ENCODE measurements at regions not wholly inside any gene's neighbourhood (a gene's known extent, or its start where the extent isn't known, plus 50 kb on each side); places are given as distances from the start of the nearest gene placed in this dataset.
"Not testable (repeated sequence)": the region's sequence is repeated elsewhere in the genome, so short reads cannot be mapped to it uniquely, and the experiment has no call there.

DNA sequence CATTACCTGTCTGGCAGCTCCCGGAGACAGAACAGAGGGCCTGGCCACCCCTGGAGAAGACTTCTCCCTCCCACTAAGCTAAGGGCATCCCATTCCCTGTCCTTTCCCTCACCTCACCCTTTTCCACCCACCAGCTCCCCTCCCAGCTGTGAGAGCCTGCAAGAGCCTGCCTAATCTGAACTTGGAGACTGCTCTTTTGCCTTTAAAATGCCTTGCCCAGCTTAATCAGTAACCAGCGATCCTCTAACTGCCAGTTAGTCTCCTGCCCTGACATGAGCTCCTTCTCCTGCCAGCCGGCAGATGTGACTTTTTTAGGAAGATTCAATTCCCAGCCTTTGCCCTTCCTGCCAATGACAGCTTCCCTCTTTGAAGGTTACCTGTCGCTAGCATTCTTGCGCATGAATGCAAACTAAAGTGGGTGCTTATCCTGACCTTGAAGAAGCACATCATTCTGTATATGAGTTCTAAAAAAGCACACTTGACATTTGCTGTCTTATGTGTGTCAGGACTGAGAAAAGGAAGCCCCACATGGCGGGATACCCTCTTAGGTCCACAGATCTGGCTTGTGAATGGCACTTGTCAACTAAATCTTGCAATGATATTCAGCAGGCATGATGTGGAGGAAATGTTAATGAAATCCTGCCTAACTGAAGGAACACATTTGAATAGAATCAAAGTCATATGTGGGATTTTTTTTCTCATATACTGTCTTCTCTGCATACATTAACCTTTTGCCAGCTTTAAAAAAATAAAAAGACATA lies 411.2 kb upstream of the SLC30A5 start:
- TF ChIP-seq, protein P1, sequence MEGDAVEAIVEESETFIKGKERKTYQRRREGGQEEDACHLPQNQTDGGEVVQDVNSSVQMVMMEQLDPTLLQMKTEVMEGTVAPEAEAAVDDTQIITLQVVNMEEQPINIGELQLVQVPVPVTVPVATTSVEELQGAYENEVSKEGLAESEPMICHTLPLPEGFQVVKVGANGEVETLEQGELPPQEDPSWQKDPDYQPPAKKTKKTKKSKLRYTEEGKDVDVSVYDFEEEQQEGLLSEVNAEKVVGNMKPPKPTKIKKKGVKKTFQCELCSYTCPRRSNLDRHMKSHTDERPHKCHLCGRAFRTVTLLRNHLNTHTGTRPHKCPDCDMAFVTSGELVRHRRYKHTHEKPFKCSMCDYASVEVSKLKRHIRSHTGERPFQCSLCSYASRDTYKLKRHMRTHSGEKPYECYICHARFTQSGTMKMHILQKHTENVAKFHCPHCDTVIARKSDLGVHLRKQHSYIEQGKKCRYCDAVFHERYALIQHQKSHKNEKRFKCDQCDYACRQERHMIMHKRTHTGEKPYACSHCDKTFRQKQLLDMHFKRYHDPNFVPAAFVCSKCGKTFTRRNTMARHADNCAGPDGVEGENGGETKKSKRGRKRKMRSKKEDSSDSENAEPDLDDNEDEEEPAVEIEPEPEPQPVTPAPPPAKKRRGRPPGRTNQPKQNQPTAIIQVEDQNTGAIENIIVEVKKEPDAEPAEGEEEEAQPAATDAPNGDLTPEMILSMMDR (conservative IDR thresholded peaks at IDR 0.05; ENCODE audit: control insufficient read depth, insufficient read depth, low read depth, low read length): no peak
- DNase-seq (ENCODE audit: low read depth): no peak
- no peak overlapping the region for H3K4me3 ChIP-seq (ENCODE audit: control insufficient read depth, low read depth, low read length)

DNA sequence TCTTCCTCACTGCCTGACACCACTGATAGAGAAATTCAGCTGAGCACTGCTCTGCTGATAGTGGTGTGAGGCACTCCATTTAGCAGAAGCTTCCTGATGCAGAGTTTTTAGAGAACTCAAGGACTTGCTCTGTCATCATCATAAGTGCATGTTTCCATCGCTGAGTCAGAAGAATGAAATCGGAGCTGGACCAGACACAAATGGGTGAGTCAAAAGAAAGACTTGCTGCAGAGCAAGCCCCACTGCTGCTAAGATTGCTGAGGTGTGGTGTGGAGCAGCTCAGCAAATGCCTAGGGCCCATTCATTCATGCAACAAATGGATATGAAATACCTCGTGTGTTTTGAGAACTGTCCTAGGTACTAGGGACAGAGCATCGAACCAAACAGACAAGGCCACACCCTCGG lies 410.2 kb upstream of the SLC30A5 start:
- peak; percentile 97 for DNase-seq (ENCODE audit: low read depth)
- TF ChIP-seq, protein P1 (conservative IDR thresholded peaks at IDR 0.05; ENCODE audit: control insufficient read depth, insufficient read depth, low read depth, low read length): no peak
- no peak overlapping the region for H3K4me3 ChIP-seq (ENCODE audit: control insufficient read depth, low read depth, low read length)

DNA sequence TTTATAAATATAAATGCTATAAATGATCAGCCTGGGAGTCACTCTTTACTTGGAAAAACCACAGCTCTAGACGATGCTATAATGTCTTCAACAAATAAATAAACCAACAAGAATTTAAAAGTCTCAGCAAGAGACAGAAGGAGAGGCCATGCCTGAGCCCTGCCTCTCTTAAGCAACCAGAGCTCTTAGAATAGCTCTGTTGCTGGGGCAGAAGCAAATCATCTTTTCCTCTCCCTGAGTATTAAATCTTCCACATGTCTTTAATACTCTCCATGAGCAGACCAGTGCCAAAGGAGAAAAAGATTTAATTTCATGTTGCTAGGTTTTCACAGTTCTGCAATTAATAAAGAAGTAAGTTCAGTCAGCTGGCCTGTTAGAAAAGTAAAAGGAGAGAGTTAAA lies 408.0 kb upstream of the SLC30A5 start:
- no peak overlapping the region for H3K4me3 ChIP-seq (ENCODE audit: control insufficient read depth, low read depth, low read length)
- no peak for DNase-seq (ENCODE audit: low read depth)
- TF ChIP-seq, protein P1 (conservative IDR thresholded peaks at IDR 0.05; ENCODE audit: control insufficient read depth, insufficient read depth, low read depth, low read length): no peak

DNA sequence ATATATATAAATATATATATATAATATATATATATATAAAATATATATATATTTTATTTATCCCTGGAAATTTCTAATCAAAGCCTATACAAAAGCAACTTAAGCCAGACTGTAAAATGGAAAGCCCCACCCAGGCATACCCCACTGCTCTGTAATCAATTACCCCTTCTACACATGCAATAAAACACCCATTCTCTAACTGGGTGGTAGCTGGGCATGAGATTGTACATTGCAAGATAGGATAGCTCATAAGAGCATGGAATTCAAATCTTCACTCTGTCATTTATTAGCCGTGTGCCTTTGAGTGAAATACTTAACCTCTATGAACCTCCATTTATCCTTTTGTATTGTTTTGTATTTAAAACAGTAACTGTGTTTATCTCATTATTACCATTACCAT lies 405.3 kb upstream of the SLC30A5 start:
- TF ChIP-seq, protein P1 (conservative IDR thresholded peaks at IDR 0.05; ENCODE audit: control insufficient read depth, insufficient read depth, low read depth, low read length): no peak
- no peak overlapping the region for H3K4me3 ChIP-seq (ENCODE audit: control insufficient read depth, low read depth, low read length)
- DNase-seq (ENCODE audit: low read depth): no peak

DNA sequence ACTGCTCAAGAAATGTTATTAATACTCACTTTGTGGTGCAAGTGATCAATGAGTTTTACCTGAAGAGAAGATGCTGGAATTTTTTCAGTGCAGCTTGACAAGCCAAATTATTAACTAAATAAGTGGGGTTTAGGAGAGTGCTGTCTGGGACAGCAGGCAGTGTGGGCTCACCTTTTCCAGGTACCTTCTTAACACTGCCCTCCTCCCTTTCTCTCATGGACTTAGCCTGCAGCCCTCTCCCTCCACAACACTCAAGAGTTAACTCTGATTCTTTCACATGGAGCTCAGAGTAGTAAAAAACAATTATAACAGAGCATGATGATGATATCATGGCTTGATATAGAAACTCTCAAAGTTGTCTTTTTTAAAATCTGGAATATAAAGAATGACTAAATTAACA lies 404.8 kb upstream of the SLC30A5 start:
- H3K4me3 ChIP-seq (ENCODE audit: control insufficient read depth, low read depth, low read length): no peak overlapping the region
- TF ChIP-seq, protein P1 (conservative IDR thresholded peaks at IDR 0.05; ENCODE audit: control insufficient read depth, insufficient read depth, low read depth, low read length): no peak

DNA sequence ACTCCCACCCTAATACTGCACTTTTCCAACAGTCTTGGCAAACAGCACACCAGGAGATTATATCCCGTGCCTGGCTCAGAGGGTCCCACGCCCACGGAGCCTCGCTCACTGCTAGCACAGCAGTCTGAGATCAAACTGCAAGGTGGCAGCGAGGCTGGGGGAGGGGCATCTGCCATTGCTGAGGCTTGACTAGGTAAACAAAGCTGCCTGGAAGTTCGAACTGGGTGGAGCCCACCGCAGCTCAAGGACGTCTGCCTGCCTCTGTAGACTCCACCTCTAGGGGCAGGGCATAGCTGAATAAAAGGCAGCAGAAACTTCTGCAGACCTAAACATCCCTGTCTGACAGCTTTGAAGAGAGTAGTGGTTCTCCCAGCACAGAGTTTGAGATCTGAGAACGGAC lies 401.9 kb upstream of the SLC30A5 start:
- H3K4me3 ChIP-seq (ENCODE audit: control insufficient read depth, low read depth, low read length): not testable (repeated sequence)

More for the DNA sequence above, 404.8 kb upstream of the SLC30A5 start:
- DNase-seq (ENCODE audit: low read depth): no peak

DNA sequence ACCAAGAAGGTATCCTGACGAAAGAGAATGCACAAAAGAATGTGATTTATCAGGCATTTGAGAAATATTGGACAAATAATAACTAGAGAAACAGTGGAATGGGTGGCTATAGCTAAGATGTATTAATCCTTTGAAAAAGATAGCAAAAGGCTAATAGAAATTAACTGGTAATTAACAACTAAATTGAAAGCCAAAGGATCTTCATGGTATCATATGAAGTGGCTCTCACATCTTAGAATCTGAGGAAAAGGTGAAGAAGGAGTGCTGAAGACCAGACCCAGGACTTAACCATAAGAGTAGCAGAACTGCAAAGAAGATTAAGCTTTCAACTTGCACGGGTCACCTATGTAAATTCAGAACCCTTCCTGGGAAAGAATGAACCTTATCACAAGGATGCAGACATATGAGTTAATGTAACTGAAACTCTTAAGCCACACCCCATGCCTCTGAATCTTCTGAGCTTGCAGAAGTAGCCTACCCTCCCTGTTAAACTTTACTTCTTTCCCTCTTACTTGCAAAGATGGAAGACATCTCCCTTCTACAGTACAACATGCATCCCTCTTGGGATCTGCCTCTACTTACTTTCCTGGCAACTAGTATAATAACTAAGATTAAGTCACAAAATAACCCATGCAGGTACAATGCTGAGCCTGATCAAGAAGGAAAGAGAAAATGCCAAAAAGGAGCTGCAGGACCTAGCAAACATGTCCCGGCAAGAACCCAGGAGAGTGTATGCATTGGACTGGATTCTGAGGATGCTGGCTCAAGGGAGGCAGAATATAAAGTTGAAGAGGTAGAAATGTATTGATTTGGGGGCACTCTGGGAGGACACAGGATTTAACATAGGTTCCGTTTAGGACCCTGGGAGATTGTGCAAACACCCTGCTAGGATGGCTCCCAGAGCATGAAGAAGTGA lies 395.5 kb upstream of the SLC30A5 start:
- H3K4me3 ChIP-seq (ENCODE audit: control insufficient read depth, low read depth, low read length): no peak overlapping the region
- no peak for DNase-seq (ENCODE audit: low read depth)
- TF ChIP-seq, protein P1 (conservative IDR thresholded peaks at IDR 0.05; ENCODE audit: control insufficient read depth, insufficient read depth, low read depth, low read length): no peak

More for the DNA sequence above, 401.9 kb upstream of the SLC30A5 start:
- not testable (repeated sequence) for DNase-seq (ENCODE audit: low read depth)
